Cardiac fibroblast (primary cell): ENCODE measurements at regions not wholly inside any gene's neighbourhood (a gene's known extent, or its start where the extent isn't known, plus 50 kb on each side); places are given as distances from the start of the nearest gene placed in this dataset.
"Not testable (repeated sequence)": the region's sequence is repeated elsewhere in the genome, so short reads cannot be mapped to it uniquely, and the experiment has no call there.

Experiments
- DNase-seq, 2 donors: peaks; one replicate each; pipeline versions ENCODE4 v3.0.0 to v3.0.0-alpha.2; 2010; ENCODE audit warnings: low read depth in 2 of 2
- H3K4me3 ChIP-seq, 2 donors: replicated peaks in 1 of 2; 1 replicate in 1 of 2; 2 replicates in 1 of 2; pipeline ENCODE4 v1.5.1; 2011; ENCODE audit warnings: low read depth in 2 of 2, low read length in 2 of 2, mild to moderate bottlenecking in 2 of 2, moderate library complexity in 1 of 2
- CTCF ChIP-seq: IDR thresholded peaks from one replicate; pipeline ENCODE4 v1.5.1; 2011; ENCODE audit warnings: low read depth, mild to moderate bottlenecking, low read length, inconsistent platforms

GRCh38 chr1:229928767-229929166, 138.3 kb upstream of the GALNT2 start:
- no peak for DNase-seq
- H3K4me3 ChIP-seq = no peak overlapping the region
- TF ChIP-seq CTCF = no peak

GRCh38 chr1:229931751-229932150, 135.3 kb upstream of the GALNT2 start:
- not testable (repeated sequence) for H3K4me3 ChIP-seq, DNase-seq

GRCh38 chr1:229935157-229935556, 131.9 kb upstream of the GALNT2 start:
- not testable (repeated sequence) for DNase-seq, H3K4me3 ChIP-seq

GRCh38 chr1:229938551-229938950, 128.5 kb upstream of the GALNT2 start:
- DNase-seq = no peak
- no peak overlapping the region for H3K4me3 ChIP-seq
- TF ChIP-seq CTCF = no peak

GRCh38 chr1:229940684-229941083, 126.4 kb upstream of the GALNT2 start:
- DNase-seq = peak in 1 of 2 donors; percentile 50
- no peak overlapping the region for H3K4me3 ChIP-seq
- no peak for TF ChIP-seq CTCF

GRCh38 chr1:229941160-229941559, 125.9 kb upstream of the GALNT2 start:
- DNase-seq = no peak
- H3K4me3 ChIP-seq = no peak overlapping the region

GRCh38 chr1:229941831-229942230, 125.2 kb upstream of the GALNT2 start:
- no peak for DNase-seq
- no peak overlapping the region for H3K4me3 ChIP-seq
- TF ChIP-seq CTCF = no peak

More at GRCh38 chr1:229941160-229941559, 125.9 kb upstream of the GALNT2 start:
- TF ChIP-seq CTCF = no peak

- no peak for DNase-seq
- no peak overlapping the region for H3K4me3 ChIP-seq
- no peak for TF ChIP-seq CTCF
These were observed 124.5 kb upstream of the GALNT2 start for GRCh38 chr1:229942501-229942900.
